DND-41 (cell line): ENCODE measurements at regions not wholly inside any gene's neighbourhood (a gene's known extent, or its start where the extent isn't known, plus 50 kb on each side); places are given as distances from the start of the nearest gene placed in this dataset.

Source experiments
- ATAC-seq: fragments of 200-7000 bp; cut with Tn5 transposase; 3 replicates; pipeline ENCODE4 v1.9.1; 2021; ENCODE audit warnings: low read depth; ENCODE audit not compliant: insufficient read depth
- DNase-seq: peaks from one replicate; pipeline ENCODE4 v3.0.0-alpha.2; 2020
- H2AFZ ChIP-seq: 2 replicates; pipeline ENCODE4 v1.6.0; 2012; ENCODE audit warnings: low read depth, low read length
- H3K27ac ChIP-seq: 2 replicates; pipeline ENCODE4 v1.5.1; 2012; ENCODE audit warnings: low read length, inconsistent platforms
- H3K27me3 ChIP-seq: fragments of 200-600 bp; sonication (generic); 2 replicates; pipeline ENCODE4 v1.6.0; 2012; ENCODE audit warnings: low read length, mild to moderate bottlenecking, inconsistent platforms; ENCODE audit not compliant: insufficient read depth, poor library complexity
- H3K36me3 ChIP-seq: 2 replicates; pipeline ENCODE4 v1.5.1; 2012; ENCODE audit warnings: low read length, inconsistent platforms; ENCODE audit not compliant: insufficient read depth
- H3K4me1 ChIP-seq: 2 replicates; pipeline ENCODE4 v1.5.1; 2012; ENCODE audit warnings: mild to moderate bottlenecking, low read length; ENCODE audit not compliant: insufficient read depth
- H3K4me2 ChIP-seq: 2 replicates; pipeline ENCODE4 v1.6.0; 2012; ENCODE audit warnings: mild to moderate bottlenecking, moderate library complexity, low read length, inconsistent platforms; ENCODE audit not compliant: insufficient read depth
- H3K4me3 ChIP-seq, 2 experiments: fragments of 200-600 bp in 1 of 2; shearing (Covaris generic) in 1 of 2; 2 replicates each; pipeline ENCODE4 v1.5.1; 2012 to 2016; ENCODE audit warnings: inconsistent platforms in 2 of 2, low read length in 2 of 2, mild to moderate bottlenecking in 2 of 2, low read depth in 1 of 2, moderate library complexity in 1 of 2
- H3K79me2 ChIP-seq: 2 replicates; pipeline ENCODE4 v1.6.0; 2012; ENCODE audit warnings: low read length, inconsistent platforms; ENCODE audit not compliant: insufficient read depth
- H3K9ac ChIP-seq: 2 replicates; pipeline ENCODE4 v1.6.0; 2012; ENCODE audit warnings: low read depth, mild to moderate bottlenecking, inconsistent platforms, low read length, moderate library complexity
- H3K9me3 ChIP-seq: 2 replicates; pipeline ENCODE4 v1.5.1; 2012; ENCODE audit warnings: low read length, moderate library complexity, mild to moderate bottlenecking, inconsistent platforms; ENCODE audit not compliant: insufficient read depth, severe bottlenecking
- H4K20me1 ChIP-seq: 2 replicates; pipeline ENCODE4 v1.6.0; 2012; ENCODE audit warnings: low read length; ENCODE audit not compliant: insufficient read depth
- EZH2 ChIP-seq: IDR thresholded peaks from 3 replicates; pipeline ENCODE4 v1.6.1; 2012; ENCODE audit warnings: borderline replicate concordance, low read depth, mild to moderate bottlenecking, moderate library complexity, low read length, inconsistent platforms; ENCODE audit not compliant: severe bottlenecking
- TF ChIP-seq, protein P1 (sequence below): IDR thresholded peaks from 2 replicates; pipeline ENCODE4 v1.5.1; 2012; ENCODE audit warnings: borderline replicate concordance, low read length, moderate library complexity, mild to moderate bottlenecking; ENCODE audit not compliant: poor library complexity, severe bottlenecking; ENCODE audit errors: extremely low read depth

DNA sequence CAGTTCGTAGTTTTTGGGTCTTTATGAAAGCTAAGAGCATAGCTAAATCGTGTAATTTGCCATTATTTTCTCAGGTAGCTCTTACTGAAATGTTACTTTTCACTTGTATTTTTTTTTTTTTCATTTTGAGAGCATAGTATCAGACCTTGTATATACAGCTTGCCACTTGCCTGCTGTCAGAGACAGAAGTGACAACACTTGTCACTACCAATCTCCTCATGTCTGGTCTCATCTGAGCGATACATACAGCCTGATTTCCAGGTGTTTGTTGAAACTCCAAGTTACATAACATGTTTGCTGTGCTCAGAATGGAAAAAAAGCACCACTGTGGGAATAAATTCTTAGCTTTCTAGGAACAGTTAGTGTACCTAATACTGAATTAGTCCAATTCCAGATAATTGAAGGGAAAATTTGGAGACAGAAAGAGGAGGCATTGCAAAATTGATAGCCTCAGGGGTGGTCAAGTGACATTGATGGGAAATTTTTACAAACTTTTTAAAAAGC lies 621.4 kb upstream of the PKN2 start:
- Histone ChIP-seq H3K9me3 (no peaks in the 10 kb centered on the region), H3K79me2 (no peaks in the 10 kb centered on the region), H3K27ac (no peak overlapping the region), H3K36me3 (no peaks in the 10 kb centered on the region), H2AFZ (no peak overlapping the region), H4K20me1 (no peaks in the 10 kb centered on the region), H3K4me1 (no peaks in the 10 kb centered on the region), H3K4me2 (no peak overlapping the region), H3K9ac (no peak overlapping the region), H3K4me3 (no peak overlapping the region), H3K27me3 (peaks cover 9% of the 10 kb centered on the region)
- DNase-seq (no peak), ATAC-seq (no peak)
- no peak for TF ChIP-seq EZH2
- TF ChIP-seq, protein P1, sequence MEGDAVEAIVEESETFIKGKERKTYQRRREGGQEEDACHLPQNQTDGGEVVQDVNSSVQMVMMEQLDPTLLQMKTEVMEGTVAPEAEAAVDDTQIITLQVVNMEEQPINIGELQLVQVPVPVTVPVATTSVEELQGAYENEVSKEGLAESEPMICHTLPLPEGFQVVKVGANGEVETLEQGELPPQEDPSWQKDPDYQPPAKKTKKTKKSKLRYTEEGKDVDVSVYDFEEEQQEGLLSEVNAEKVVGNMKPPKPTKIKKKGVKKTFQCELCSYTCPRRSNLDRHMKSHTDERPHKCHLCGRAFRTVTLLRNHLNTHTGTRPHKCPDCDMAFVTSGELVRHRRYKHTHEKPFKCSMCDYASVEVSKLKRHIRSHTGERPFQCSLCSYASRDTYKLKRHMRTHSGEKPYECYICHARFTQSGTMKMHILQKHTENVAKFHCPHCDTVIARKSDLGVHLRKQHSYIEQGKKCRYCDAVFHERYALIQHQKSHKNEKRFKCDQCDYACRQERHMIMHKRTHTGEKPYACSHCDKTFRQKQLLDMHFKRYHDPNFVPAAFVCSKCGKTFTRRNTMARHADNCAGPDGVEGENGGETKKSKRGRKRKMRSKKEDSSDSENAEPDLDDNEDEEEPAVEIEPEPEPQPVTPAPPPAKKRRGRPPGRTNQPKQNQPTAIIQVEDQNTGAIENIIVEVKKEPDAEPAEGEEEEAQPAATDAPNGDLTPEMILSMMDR: no peak

DNA sequence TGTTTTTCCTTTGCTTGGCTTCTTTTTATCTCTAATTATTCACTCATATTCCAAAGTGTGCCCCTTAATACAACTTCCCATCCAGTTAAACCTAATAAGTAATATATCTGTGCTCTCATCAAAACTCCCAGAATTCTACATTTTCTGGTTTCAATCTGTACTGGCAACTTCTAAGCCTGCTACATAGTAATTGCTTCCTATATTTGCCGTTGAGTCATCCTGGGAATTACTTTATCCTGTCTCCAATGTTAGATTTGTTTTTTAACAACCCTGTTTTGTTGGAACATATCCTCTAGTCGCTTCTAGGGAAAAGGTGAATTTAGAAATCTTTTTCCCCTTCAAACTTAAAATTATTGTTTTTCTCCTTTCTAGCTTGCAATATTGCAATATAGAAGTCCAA lies 620.5 kb upstream of the PKN2 start:
- no peak overlapping the region for H3K4me3 ChIP-seq
- ATAC-seq: no peak
- TF ChIP-seq, protein P1: no peak
- no peak for TF ChIP-seq EZH2
- no peaks in the 10 kb centered on the region for H3K36me3 ChIP-seq
- H3K27ac ChIP-seq: no peak overlapping the region
- H3K9me3 ChIP-seq: no peaks in the 10 kb centered on the region
- DNase-seq: no peak
- H4K20me1 ChIP-seq: no peaks in the 10 kb centered on the region
- H3K9ac ChIP-seq: no peak overlapping the region
- H3K27me3 ChIP-seq: peaks cover 9% of the 10 kb centered on the region
- H3K79me2 ChIP-seq: no peaks in the 10 kb centered on the region
- H3K4me2 ChIP-seq: no peak overlapping the region
- H2AFZ ChIP-seq: no peak overlapping the region
- H3K4me1 ChIP-seq: no peaks in the 10 kb centered on the region

DNA sequence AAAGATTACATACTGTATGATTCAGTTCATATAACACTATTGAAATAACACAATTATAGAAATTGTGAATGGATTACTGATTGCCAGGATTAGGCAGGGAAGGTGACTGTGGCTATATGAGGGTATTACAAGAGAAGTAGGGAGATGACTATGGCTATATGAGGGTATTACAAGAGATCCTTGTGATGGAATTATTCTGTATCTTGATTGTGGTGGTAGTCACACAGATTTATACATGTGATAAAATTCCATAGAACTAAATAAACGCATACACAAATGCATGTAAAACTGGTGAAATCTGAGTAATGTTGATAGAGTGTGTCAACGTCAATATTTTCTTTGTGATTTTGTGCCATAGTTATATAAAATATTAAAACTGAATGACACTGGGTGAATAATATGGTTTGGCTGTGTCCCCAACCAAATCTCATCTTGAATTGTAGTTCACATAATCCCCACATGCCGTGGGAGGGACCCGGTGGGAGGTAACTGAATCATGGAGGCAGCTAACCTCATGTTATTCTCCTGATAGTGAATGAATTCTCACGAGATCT lies 615.6 kb upstream of the PKN2 start:
- Histone ChIP-seq H3K4me3 (no peak overlapping the region), H3K79me2 (no peaks in the 10 kb centered on the region), H3K27me3 (peaks cover 2% of the 10 kb centered on the region), H4K20me1 (no peaks in the 10 kb centered on the region), H3K4me2 (no peak overlapping the region), H3K9ac (no peak overlapping the region), H3K4me1 (no peaks in the 10 kb centered on the region), H2AFZ (no peak overlapping the region), H3K36me3 (no peaks in the 10 kb centered on the region), H3K27ac (no peak overlapping the region), H3K9me3 (no peaks in the 10 kb centered on the region)
- TF ChIP-seq, protein P1: no peak
- TF ChIP-seq EZH2: no peak
- no peak for ATAC-seq
- no peak for DNase-seq
